Stromal cell of bone marrow (primary cell): ENCODE measurements at regions not wholly inside any gene's neighbourhood (a gene's known extent, or its start where the extent isn't known, plus 50 kb on each side); places are given as distances from the start of the nearest gene placed in this dataset.
"Not testable (repeated sequence)": the region's sequence is repeated elsewhere in the genome, so short reads cannot be mapped to it uniquely, and the experiment has no call there.

Experiments used
- DNase-seq: peaks from one replicate; pipeline ENCODE4 v3.0.0-alpha.2; 2012; ENCODE audit warnings: low read depth

- DNase-seq: no peak
Measured at GRCh38 chr20:40890635-40891034, 138.0 kb upstream of the TOP1 start.

GRCh38 chr20:40891351-40891750, 137.3 kb upstream of the TOP1 start:
- DNase-seq: no peak

GRCh38 chr20:40892642-40893041, 136.0 kb upstream of the TOP1 start:
- no peak for DNase-seq

- no peak for DNase-seq
Measured at GRCh38 chr20:40893610-40894236, 134.9 kb upstream of the TOP1 start.

- no peak for DNase-seq
Measured at GRCh38 chr20:40894237-40894630, 134.4 kb upstream of the TOP1 start.

GRCh38 chr20:40895182-40895581, 133.4 kb upstream of the TOP1 start:
- no peak for DNase-seq

GRCh38 chr20:40896814-40897700, 131.6 kb upstream of the TOP1 start:
- DNase-seq: peak; percentile 9

- no peak for DNase-seq
Measured at GRCh38 chr20:40899344-40899743, 129.3 kb upstream of the TOP1 start.

GRCh38 chr20:40900666-40901215, 127.9 kb upstream of the TOP1 start:
- no peak for DNase-seq

- no peak for DNase-seq
Measured at GRCh38 chr20:40902661-40903060, 126.0 kb upstream of the TOP1 start.

GRCh38 chr20:40908309-40908708, 120.3 kb upstream of the TOP1 start:
- DNase-seq: no peak

- DNase-seq: not testable (repeated sequence)
Measured at GRCh38 chr20:40909489-40909888, 119.1 kb upstream of the TOP1 start.

- not testable (repeated sequence) for DNase-seq
Measured at GRCh38 chr20:40910436-40910835, 118.2 kb upstream of the TOP1 start.

GRCh38 chr20:40911152-40911551, 117.5 kb upstream of the TOP1 start:
- DNase-seq: not testable (repeated sequence)

GRCh38 chr20:40913224-40914185, 115.1 kb upstream of the TOP1 start:
- DNase-seq: no peak

- DNase-seq: no peak
Measured at GRCh38 chr20:40915756-40916155, 112.9 kb upstream of the TOP1 start.

GRCh38 chr20:40916276-40916675, 112.3 kb upstream of the TOP1 start:
- no peak for DNase-seq

- no peak for DNase-seq
Measured at GRCh38 chr20:40920291-40920690, 108.3 kb upstream of the TOP1 start.

- DNase-seq: no peak
Measured at GRCh38 chr20:40922865-40923264, 105.8 kb upstream of the TOP1 start.

- DNase-seq: no peak
Measured at GRCh38 chr20:40925829-40926510, 102.7 kb upstream of the TOP1 start.

- DNase-seq: no peak
Measured at GRCh38 chr20:40926928-40927327, 101.7 kb upstream of the TOP1 start.
